ENCODE measurements at regions not wholly inside any gene's neighbourhood (a gene's known extent, or its start where the extent isn't known, plus 50 kb on each side); places are given as distances from the start of the nearest gene placed in this dataset.

GRCh38 chr2:133867166-133867565, 298.9 kb upstream of the NCKAP5 start:
- TF ChIP-seq CTCF (conservative IDR thresholded peaks at IDR 0.05 in 1 of 2, IDR thresholded peaks at IDR 0.05 in 1 of 2; ENCODE audit: extremely low read depth in 1 of 2, insufficient read depth in 1 of 2, low read depth in 1 of 2, low read length in 2 of 2) = no peak
- TF ChIP-seq EZH2 (IDR thresholded peaks at IDR 0.05; ENCODE audit: borderline replicate concordance, low read length) = no peak

Measured in mammary epithelial cell (primary cell).